GM12873 (cell line): ENCODE measurements at regions not wholly inside any gene's neighbourhood (a gene's known extent, or its start where the extent isn't known, plus 50 kb on each side); places are given as distances from the start of the nearest gene placed in this dataset.

Source experiments
- TF ChIP-seq, protein P1 (sequence below): IDR thresholded peaks from 2 replicates; pipeline ENCODE4 v1.5.1; 2012; ENCODE audit warnings: low read depth, mild to moderate bottlenecking, moderate library complexity, low read length, control low read depth; ENCODE audit not compliant: insufficient read depth; ENCODE audit errors: missing control alignments

DNA sequence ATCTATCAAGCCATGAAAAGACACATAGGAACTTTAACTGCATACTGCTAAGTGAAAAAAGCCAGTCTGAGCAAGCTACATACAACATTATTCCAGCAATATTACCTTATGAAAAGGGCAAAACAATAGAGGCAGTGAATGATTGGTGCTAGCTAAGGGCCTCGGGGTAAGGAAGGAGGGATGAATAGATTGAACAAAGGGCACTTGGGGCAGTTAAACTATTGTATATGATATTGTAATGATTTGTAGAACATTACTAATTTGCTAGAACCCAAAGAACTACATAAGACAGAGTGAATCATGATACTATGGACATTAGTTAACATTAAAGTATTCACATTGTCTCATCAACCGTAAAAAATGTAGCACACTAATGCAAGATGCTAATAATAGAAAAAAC, 218.3 kb downstream of the FBXO4 start:
- TF ChIP-seq, protein P1, sequence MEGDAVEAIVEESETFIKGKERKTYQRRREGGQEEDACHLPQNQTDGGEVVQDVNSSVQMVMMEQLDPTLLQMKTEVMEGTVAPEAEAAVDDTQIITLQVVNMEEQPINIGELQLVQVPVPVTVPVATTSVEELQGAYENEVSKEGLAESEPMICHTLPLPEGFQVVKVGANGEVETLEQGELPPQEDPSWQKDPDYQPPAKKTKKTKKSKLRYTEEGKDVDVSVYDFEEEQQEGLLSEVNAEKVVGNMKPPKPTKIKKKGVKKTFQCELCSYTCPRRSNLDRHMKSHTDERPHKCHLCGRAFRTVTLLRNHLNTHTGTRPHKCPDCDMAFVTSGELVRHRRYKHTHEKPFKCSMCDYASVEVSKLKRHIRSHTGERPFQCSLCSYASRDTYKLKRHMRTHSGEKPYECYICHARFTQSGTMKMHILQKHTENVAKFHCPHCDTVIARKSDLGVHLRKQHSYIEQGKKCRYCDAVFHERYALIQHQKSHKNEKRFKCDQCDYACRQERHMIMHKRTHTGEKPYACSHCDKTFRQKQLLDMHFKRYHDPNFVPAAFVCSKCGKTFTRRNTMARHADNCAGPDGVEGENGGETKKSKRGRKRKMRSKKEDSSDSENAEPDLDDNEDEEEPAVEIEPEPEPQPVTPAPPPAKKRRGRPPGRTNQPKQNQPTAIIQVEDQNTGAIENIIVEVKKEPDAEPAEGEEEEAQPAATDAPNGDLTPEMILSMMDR, result no peak

DNA sequence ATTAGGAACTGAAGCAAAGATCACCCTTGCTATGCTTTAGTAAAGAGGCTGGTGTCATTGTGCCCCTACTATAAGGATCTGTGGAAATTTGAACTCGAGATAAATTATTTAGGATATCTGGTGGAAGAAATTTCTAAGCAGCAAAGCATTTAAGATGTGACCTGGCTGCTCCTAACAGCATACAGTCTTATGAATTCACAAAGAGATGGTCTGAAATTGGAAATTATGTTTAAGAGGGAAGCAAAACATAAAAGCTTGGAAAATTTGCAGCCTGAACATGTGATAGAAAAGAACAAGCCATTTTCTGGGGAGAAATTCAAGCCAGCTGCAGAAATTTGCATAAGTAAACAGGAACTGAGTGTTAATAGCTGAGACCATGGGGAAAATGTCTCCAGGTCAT, 223.7 kb downstream of the FBXO4 start:
- TF ChIP-seq, protein P1, result no peak

DNA sequence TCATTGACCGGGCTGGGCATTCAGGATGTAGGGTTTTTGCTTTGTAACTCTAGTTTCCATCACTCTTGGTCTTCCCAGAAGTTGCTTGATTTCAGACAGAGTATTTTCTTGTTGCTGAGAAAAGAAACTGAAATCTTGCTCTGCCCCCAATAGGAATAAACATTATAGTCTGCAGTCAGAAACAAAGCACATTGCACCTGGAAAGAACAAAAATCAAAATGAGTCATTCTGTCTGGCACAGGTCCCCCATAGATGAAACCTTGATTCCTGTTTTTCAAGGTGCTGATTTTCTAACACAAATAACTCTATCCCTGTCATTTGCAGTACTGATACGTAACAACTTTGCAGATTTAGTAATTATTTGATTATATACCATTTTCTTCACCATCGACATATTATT, 232.1 kb downstream of the FBXO4 start:
- TF ChIP-seq, protein P1, result no peak

DNA sequence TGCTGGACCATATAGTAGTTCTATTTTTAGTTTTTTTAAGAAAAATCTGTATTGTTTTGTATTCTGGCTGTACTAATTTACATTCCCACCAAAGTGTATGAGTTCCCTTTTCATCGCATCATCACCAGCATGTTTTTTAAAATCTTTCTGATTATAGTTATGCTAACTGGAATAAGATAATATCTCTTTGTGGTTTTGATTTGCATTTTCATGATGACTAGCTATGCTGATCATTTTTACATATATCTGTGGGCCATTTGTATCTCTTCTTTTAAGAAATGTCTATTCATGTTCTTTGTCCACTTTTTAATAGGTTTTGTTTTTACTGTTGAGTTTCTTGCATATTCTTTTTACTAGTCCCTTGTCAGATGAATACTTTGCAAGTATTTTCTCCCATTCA, 238.0 kb downstream of the FBXO4 start:
- TF ChIP-seq, protein P1, result no peak

DNA sequence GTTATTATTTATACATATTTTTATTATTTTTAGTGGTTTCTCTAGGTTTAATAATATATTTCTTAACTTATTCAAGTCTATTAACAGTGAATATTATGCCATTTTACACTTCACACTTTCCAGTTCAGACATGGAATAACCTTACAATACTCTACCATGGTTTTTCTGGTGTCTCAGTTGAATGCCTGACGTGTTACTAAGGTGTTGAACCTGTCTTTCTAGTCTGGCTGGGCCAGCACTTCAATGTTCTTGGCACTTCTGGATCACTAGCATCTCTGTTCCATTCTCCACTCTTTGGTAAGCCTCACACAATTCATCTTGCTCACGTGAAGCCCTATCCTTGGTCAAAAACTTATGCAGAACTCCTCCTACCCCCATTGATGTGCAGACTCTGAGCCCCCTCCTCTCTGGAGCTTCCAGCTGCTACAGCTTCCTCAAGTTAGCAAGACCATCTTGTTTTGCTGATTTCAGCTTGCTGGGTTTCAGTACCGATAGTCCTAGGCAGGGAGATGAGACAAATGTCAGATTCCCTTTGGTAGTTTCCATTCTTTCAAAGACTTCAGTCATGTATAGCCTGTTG, 243.1 kb downstream of the FBXO4 start:
- TF ChIP-seq, protein P1, result no peak

DNA sequence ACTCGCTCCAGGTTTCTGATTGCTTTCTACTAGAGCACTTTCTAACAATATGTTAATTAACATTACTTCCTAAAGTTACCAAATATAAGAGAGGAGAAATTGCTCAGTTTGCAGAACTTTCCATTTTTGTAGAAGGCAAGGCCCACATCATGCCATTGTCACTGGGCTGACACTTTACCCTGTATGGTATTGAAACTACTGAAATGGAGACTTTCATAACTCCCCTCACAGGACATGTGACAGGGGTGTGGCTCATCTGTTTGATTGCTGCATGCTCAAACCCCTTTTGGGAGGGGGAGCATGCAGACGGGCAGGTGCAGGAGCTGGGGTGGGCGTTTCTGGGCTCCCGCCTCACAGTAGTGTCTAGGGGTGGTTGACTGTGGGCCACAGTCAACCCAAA, 206.3 kb upstream of the GHR start:
- TF ChIP-seq, protein P1, result no peak

DNA sequence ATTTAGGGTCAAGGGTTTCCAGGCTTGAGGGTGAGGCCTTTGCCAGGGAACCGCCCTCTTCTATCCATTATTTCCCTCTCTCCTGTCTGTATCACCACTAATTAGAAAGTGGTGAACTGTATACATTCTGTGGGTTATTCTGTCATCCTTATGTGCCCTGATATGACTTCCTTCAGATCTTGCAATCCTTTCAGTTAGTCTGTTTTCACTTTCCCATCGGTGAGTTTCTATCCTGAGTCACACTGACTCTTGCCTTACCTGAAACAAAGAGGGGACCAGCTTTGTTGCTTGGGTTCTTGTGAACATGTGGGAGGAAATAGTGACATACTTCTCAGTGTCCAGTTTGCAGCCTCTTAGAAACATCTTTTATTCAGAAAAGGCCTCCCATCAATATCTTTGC, 205.4 kb upstream of the GHR start:
- TF ChIP-seq, protein P1, result no peak
